OCI-LY7 (cell line): ENCODE measurements at regions not wholly inside any gene's neighbourhood (a gene's known extent, or its start where the extent isn't known, plus 50 kb on each side); places are given as distances from the start of the nearest gene placed in this dataset.

Experiments
- BruUV-seq: library from RNA; stranded (reverse); fragments of 400-500 nt; replicated peaks from 2 replicates; lab custom pipeline; 2021; lab: Mats Ljungman, UMichigan
- CTCF ChIA-PET: fragments of 300-600 bp; sonication (Branson Sonifier 250); formaldehyde crosslinking; loops from one replicate; lab custom pipeline; 2022; ENCODE audit warnings: antibody characterized with exemption; ENCODE audit not compliant: unreplicated experiment; lab: Charles Lee
- POLR2A ChIA-PET: fragments of 300-600 bp; sonication (Branson Sonifier 250); formaldehyde crosslinking; loops from one replicate; lab custom pipeline; 2022; ENCODE audit warnings: antibody characterized with exemption; lab: Charles Lee
- DNase-seq: peaks from one replicate; pipeline ENCODE4 v3.0.0-alpha.2; 2015; ENCODE audit warnings: low spot score
- H2AFZ ChIP-seq: fragments of 200-600 bp; sonication (generic), shearing (Covaris generic); 2 replicates; pipeline ENCODE4 v1.6.1; 2014; ENCODE audit warnings: mild to moderate bottlenecking, antibody characterized with exemption, low read length, moderate library complexity
- H3K27ac ChIP-seq: fragments of 200-600 bp; sonication (generic); 2 replicates; pipeline ENCODE4 v1.5.1; 2014; ENCODE audit warnings: mixed run types, low read depth, mild to moderate bottlenecking, moderate library complexity, low read length, inconsistent platforms; ENCODE audit not compliant: poor library complexity, severe bottlenecking
- H3K36me3 ChIP-seq: fragments of 200-600 bp; sonication (generic); 2 replicates; pipeline ENCODE4 v1.6.1; 2014; ENCODE audit warnings: mild to moderate bottlenecking, antibody characterized with exemption, low read length, moderate library complexity, mixed read lengths; ENCODE audit not compliant: insufficient read depth
- H3K4me1 ChIP-seq: fragments of 200-600 bp; sonication (generic); 2 replicates; pipeline ENCODE4 v1.5.1; 2014; ENCODE audit warnings: mild to moderate bottlenecking, low read length; ENCODE audit not compliant: insufficient read depth, poor library complexity, severe bottlenecking
- H3K4me2 ChIP-seq: fragments of 200-600 bp; sonication (generic); 2 replicates; pipeline ENCODE4 v1.6.1; 2014; ENCODE audit warnings: mild to moderate bottlenecking, low read length
- H3K4me3 ChIP-seq: fragments of 200-600 bp; sonication (generic); 2 replicates; pipeline ENCODE4 v1.5.1; 2014; ENCODE audit warnings: mild to moderate bottlenecking, low read depth, low read length; ENCODE audit not compliant: poor library complexity, severe bottlenecking
- H3K79me2 ChIP-seq: fragments of 200-600 bp; sonication (generic); 2 replicates; pipeline ENCODE4 v1.6.1; 2016; ENCODE audit warnings: low read depth, mild to moderate bottlenecking, low read length, moderate library complexity, mixed read lengths; ENCODE audit not compliant: insufficient read depth
- H3K9me2 ChIP-seq: fragments of 200-600 bp; sonication (generic); 2 replicates; pipeline ENCODE4 v1.6.1; 2016; ENCODE audit warnings: mild to moderate bottlenecking, low read length, mixed read lengths; ENCODE audit not compliant: insufficient read depth
- H3K9me3 ChIP-seq: fragments of 200-600 bp; sonication (generic); 2 replicates; pipeline ENCODE4 v1.6.1; 2014; ENCODE audit warnings: mild to moderate bottlenecking, mixed run types, low read length, mixed read lengths
- H4K20me1 ChIP-seq: fragments of 200-600 bp; sonication (generic); 2 replicates; pipeline ENCODE4 v1.6.1; 2014; ENCODE audit warnings: mild to moderate bottlenecking, antibody characterized with exemption, low read length, moderate library complexity, mixed read lengths; ENCODE audit not compliant: insufficient read depth
- EZH2phosphoT487 ChIP-seq: fragments of 200-600 bp; sonication (generic); IDR thresholded peaks from 2 replicates; pipeline ENCODE4 v1.6.1; 2018; ENCODE audit warnings: low read depth, borderline replicate concordance, mild to moderate bottlenecking, mixed run types, antibody characterized with exemption, low read length, moderate library complexity, mixed read lengths
- intact Hi-C: fragments of 100-400 bp; cut with micrococcal nuclease; formaldehyde crosslinking; loops from one replicate; pipeline ENCODE4 v1.10.0; 2022; ENCODE audit not compliant: unreplicated experiment
- TF ChIP-seq, protein P1 (sequence below): fragments of 200-600 bp; sonication (generic); conservative IDR thresholded peaks from 2 replicates; pipeline ENCODE4 v1.5.1; 2014; ENCODE audit warnings: mild to moderate bottlenecking, antibody characterized with exemption, low read length, moderate library complexity, mixed read lengths

DNA sequence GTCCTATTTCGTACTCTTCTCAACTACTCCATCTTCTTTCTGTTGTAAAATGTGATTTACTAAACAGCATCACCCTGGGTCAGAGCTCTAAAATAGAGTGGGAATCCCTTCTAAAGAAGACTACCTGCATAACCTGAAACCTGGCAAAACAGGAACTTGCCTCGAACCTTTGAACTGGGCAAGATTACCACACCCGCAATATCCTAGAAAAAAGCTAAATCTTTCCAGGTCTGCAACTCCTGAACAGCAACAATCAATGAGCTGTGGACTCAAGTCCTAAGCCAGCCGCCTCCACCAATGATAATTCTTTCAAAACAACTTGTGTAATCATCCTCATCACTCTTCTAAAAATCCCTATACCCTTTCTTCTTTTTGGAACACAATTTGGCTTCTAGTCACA is 824.2 kb upstream of the COBL start:
- no peak overlapping the region for H3K4me3 ChIP-seq
- BruUV-seq = no TSS peak
- ChIA-PET POLR2A (no interaction called here), CTCF (no interaction called here)
- no peak for DNase-seq
- no peak overlapping the region for H2AFZ ChIP-seq
- no peak for TF ChIP-seq EZH2phosphoT487
- TF ChIP-seq, protein P1, sequence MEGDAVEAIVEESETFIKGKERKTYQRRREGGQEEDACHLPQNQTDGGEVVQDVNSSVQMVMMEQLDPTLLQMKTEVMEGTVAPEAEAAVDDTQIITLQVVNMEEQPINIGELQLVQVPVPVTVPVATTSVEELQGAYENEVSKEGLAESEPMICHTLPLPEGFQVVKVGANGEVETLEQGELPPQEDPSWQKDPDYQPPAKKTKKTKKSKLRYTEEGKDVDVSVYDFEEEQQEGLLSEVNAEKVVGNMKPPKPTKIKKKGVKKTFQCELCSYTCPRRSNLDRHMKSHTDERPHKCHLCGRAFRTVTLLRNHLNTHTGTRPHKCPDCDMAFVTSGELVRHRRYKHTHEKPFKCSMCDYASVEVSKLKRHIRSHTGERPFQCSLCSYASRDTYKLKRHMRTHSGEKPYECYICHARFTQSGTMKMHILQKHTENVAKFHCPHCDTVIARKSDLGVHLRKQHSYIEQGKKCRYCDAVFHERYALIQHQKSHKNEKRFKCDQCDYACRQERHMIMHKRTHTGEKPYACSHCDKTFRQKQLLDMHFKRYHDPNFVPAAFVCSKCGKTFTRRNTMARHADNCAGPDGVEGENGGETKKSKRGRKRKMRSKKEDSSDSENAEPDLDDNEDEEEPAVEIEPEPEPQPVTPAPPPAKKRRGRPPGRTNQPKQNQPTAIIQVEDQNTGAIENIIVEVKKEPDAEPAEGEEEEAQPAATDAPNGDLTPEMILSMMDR = no peak
- H3K9me3 ChIP-seq = no peaks in the 10 kb centered on the region
- no peak overlapping the region for H3K27ac ChIP-seq
- H3K4me2 ChIP-seq = no peak overlapping the region
- H4K20me1 ChIP-seq = no peaks in the 10 kb centered on the region
- H3K36me3 ChIP-seq = no peaks in the 10 kb centered on the region
- H3K9me2 ChIP-seq = no peaks in the 10 kb centered on the region
- H3K4me1 ChIP-seq = no peaks in the 10 kb centered on the region
- intact Hi-C loops = no loop called here
- no peaks in the 10 kb centered on the region for H3K79me2 ChIP-seq

DNA sequence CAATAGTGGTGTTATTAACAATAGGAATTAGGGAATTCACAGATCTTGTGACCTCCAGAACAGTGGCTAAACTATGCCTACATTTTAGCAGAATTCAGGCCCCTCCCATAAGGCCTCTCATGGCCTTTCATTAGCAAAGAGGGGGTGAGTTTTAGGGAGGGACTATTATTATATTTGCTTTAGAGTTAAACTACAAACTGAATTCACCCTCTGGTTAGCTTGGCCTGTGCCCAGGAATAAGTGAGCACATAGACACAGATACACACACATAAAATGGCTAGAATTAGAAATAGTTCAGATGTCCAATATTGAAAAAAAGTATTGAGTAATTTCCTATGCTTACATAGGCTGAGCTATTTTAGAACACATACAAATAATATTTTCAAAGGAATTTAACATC is 818.8 kb upstream of the COBL start:
- Histone ChIP-seq H3K4me3 (no peak overlapping the region), H3K4me1 (no peaks in the 10 kb centered on the region), H3K4me2 (no peak overlapping the region), H3K36me3 (no peaks in the 10 kb centered on the region), H3K27ac (no peak overlapping the region), H2AFZ (no peak overlapping the region), H3K9me3 (no peaks in the 10 kb centered on the region), H3K9me2 (no peaks in the 10 kb centered on the region), H3K79me2 (no peaks in the 10 kb centered on the region), H4K20me1 (no peaks in the 10 kb centered on the region)
- POLR2A ChIA-PET = no interaction called here
- intact Hi-C loops = no loop called here
- BruUV-seq = no TSS peak
- no peak for DNase-seq
- TF ChIP-seq, protein P1 = no peak
- TF ChIP-seq EZH2phosphoT487 = no peak
- CTCF ChIA-PET = no interaction called here

DNA sequence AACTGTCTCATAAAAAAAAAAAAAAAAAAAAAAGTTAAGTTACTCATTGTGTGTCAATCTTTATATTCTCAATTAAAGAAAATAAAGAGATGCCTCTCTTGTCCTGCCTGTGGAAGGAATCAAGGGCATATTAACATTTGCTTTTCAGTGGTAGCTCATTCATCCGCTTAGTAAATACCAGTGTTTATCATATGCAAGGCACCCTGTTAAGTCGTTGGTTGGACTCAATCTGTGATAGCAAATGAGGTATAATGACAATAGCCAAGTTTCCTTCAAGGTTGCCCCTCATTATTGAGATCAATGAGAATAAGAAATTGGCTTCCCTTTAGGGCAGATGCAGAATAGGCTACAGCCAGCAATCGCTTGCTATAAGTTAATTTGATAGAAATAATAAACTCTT is 812.7 kb upstream of the COBL start:
- DNase-seq = no peak
- no peaks in the 10 kb centered on the region for H3K9me2 ChIP-seq
- H3K27ac ChIP-seq = no peak overlapping the region
- intact Hi-C loops = no loop called here
- H2AFZ ChIP-seq = no peak overlapping the region
- no TSS peak for BruUV-seq
- H4K20me1 ChIP-seq = no peaks in the 10 kb centered on the region
- no peaks in the 10 kb centered on the region for H3K36me3 ChIP-seq
- no peaks in the 10 kb centered on the region for H3K4me1 ChIP-seq
- ChIA-PET CTCF (no interaction called here), POLR2A (no interaction called here)
- no peak overlapping the region for H3K4me3 ChIP-seq
- H3K4me2 ChIP-seq = no peak overlapping the region
- H3K9me3 ChIP-seq = no peaks in the 10 kb centered on the region
- TF ChIP-seq, protein P1 = no peak
- TF ChIP-seq EZH2phosphoT487 = no peak
- no peaks in the 10 kb centered on the region for H3K79me2 ChIP-seq
